Adrenal gland (tissue), 5 donors: ENCODE measurements at regions not wholly inside any gene's neighbourhood (a gene's known extent, or its start where the extent isn't known, plus 50 kb on each side); places are given as distances from the start of the nearest gene placed in this dataset.

ENCODE experiments used
- POLR2A ChIP-seq, 2 donors: fragments of 450-650 bp; IDR thresholded peaks; one replicate each; pipeline ENCODE4 v1.6.1; 2017; ENCODE audit warnings: antibody characterized with exemption in 2 of 2, mild to moderate bottlenecking in 2 of 2, moderate library complexity in 1 of 2
- TF ChIP-seq, protein P1 (sequence below), 6 experiments: fragments of 450-650 bp in 4 of 6; fragments of 200-600 bp in 2 of 6; sonication (generic) in 1 of 6; IDR thresholded peaks; 1 replicate in 5 of 6; 2 replicates in 1 of 6; pipeline versions ENCODE4 v1.5.1 to v1.8.0; 2016 to 2021; ENCODE audit warnings: antibody characterized with exemption in 6 of 6, mild to moderate bottlenecking in 2 of 6, moderate library complexity in 1 of 6
- donor health status: DM: no; HTN: no; CAD: no.

- TF ChIP-seq, protein P1, sequence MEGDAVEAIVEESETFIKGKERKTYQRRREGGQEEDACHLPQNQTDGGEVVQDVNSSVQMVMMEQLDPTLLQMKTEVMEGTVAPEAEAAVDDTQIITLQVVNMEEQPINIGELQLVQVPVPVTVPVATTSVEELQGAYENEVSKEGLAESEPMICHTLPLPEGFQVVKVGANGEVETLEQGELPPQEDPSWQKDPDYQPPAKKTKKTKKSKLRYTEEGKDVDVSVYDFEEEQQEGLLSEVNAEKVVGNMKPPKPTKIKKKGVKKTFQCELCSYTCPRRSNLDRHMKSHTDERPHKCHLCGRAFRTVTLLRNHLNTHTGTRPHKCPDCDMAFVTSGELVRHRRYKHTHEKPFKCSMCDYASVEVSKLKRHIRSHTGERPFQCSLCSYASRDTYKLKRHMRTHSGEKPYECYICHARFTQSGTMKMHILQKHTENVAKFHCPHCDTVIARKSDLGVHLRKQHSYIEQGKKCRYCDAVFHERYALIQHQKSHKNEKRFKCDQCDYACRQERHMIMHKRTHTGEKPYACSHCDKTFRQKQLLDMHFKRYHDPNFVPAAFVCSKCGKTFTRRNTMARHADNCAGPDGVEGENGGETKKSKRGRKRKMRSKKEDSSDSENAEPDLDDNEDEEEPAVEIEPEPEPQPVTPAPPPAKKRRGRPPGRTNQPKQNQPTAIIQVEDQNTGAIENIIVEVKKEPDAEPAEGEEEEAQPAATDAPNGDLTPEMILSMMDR (IDR thresholded peaks at IDR 0.05), result no peak
- no peak for TF ChIP-seq POLR2A (IDR thresholded peaks at IDR 0.05)
These were observed 54.4 kb upstream of the CCDC68 start for GRCh38 chr18:55013685-55014084.
